ENCODE measurements at regions not wholly inside any gene's neighbourhood (a gene's known extent, or its start where the extent isn't known, plus 50 kb on each side); places are given as distances from the start of the nearest gene placed in this dataset.

- peak; percentile 31; the same call in 1 of the 2 replicates for TF ChIP-seq CTCF (conservative IDR thresholded peaks at IDR 0.05; ENCODE audit: low read length)
- TF ChIP-seq EZH2phosphoT487 (IDR thresholded peaks at IDR 0.05; ENCODE audit: borderline replicate concordance): no peak
Observed at GRCh38 chr3:31357451-31357850, 175.3 kb upstream of the STT3B start.

All from Loucy (cell line).